GM21737 (cell line): ENCODE measurements at regions not wholly inside any gene's neighbourhood (a gene's known extent, or its start where the extent isn't known, plus 50 kb on each side); places are given as distances from the start of the nearest gene placed in this dataset.

Source experiments
- ATAC-seq: cut with Tn5 transposase; IDR thresholded peaks from one replicate; pipeline ENCODE4 v1.9.1; 2021; ENCODE audit warnings: mild to moderate bottlenecking, moderate library complexity; ENCODE audit not compliant: unreplicated experiment

- no peak for ATAC-seq
Observed at GRCh38 chr5:32504329-32504988, 59.9 kb upstream of the ZFR start.

- ATAC-seq = no peak
Observed at GRCh38 chr5:32503261-32503660, 58.7 kb upstream of the ZFR start.

DNA sequence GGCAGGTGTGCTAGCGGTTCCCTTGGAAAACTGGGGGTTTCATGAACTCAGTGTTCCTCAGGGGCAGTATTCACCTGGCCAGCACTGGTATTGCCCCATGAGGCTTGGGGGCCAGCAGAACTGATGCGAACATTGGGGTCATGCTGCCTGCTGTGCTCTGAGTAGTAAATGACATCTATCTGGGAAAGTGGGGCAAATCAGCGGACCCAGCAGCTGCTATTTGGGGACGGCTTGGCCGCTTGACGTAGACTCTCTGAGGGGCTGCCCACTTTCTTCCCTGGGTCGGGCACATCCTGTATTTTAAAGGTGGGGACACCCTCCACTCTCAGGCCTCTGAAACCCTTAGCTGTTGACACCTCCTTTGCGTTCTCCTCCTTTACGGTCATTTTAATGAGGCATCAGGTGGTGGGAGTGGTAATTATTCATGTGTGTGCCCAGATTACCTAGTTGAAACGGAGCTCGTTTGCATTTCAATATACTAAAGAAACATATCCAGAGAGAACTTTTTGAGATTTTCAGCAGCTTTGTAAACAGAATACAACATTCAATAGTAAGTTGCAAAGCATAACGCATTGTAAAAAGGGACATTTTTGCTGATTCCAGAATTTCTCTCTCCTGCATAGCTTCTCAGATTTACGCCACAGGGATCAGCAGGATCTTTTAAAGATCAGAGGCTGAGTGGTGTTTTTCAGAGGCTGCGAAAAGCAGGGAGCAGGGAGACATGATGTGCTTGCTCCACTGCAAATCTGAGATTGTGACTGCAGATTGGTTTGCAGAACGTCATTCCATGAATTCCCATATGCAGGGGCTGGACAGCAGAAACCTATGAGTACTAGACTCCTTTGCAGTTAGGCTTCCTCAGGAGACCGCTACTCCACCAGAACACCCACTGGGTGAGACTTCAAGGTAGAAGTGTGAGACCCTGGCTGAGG lies 56.8 kb upstream of the ZFR start:
- no peak for ATAC-seq

GRCh38 chr5:32500181-32500580 lies 55.6 kb upstream of the ZFR start:
- no peak for ATAC-seq

GRCh38 chr5:32499261-32499660 lies 54.7 kb upstream of the ZFR start:
- ATAC-seq = no peak

- ATAC-seq = no peak
Observed at GRCh38 chr5:32498484-32498883, 53.9 kb upstream of the ZFR start.

GRCh38 chr5:32496104-32496503 lies 51.6 kb upstream of the ZFR start:
- no peak for ATAC-seq

GRCh38 chr5:32494827-32495226 lies 50.3 kb upstream of the ZFR start:
- no peak for ATAC-seq
